ENCODE measurements at regions not wholly inside any gene's neighbourhood (a gene's known extent, or its start where the extent isn't known, plus 50 kb on each side); places are given as distances from the start of the nearest gene placed in this dataset.

GRCh38 chr5:38059876-38060275 lies 198.5 kb upstream of the EGFLAM start:
- TF ChIP-seq POLR2A (IDR thresholded peaks at IDR 0.05) (no peak), CTCF (IDR thresholded peaks at IDR 0.05) (no peak)

All from thyroid gland (tissue), 4 donors.